Activated CD4-positive, alpha-beta memory T cell treated with anti-CD3 and anti-CD28 coated beads for 36 hours (primary cell): ENCODE measurements at regions not wholly inside any gene's neighbourhood (a gene's known extent, or its start where the extent isn't known, plus 50 kb on each side); places are given as distances from the start of the nearest gene placed in this dataset.
A peak's percentile ranks its signal among the peaks of the same experiment; 100 is the strongest.

ENCODE experiments used
- CTCF ChIA-PET: fragments of 350-600 bp; sonication (Branson Sonifier 250); formaldehyde crosslinking; loops from one replicate; lab custom pipeline; 2021; ENCODE audit warnings: antibody characterized with exemption, inconsistent platforms; lab: Charles Lee
- POLR2A ChIA-PET: fragments of 350-600 bp; sonication (Branson Sonifier 250); formaldehyde crosslinking; loops from one replicate; lab custom pipeline; 2021; ENCODE audit warnings: antibody characterized with exemption; lab: Charles Lee
- DNase-seq: peaks from one replicate; pipeline ENCODE4 v3.0.0-alpha.2; 2020
- H3K27ac Mint-ChIP-seq: one replicate; pipeline ENCODE4 v1.8.0; 2021; ENCODE audit warnings: mixed read lengths
- H3K27me3 Mint-ChIP-seq: one replicate; pipeline ENCODE4 v1.8.0; 2021; ENCODE audit warnings: mixed read lengths
- H3K36me3 Mint-ChIP-seq: one replicate; pipeline ENCODE4 v1.8.0; 2021; ENCODE audit warnings: mixed read lengths
- H3K4me1 Mint-ChIP-seq: one replicate; pipeline ENCODE4 v1.8.0; 2021; ENCODE audit warnings: low read depth, mixed read lengths
- H3K4me3 Mint-ChIP-seq: one replicate; pipeline ENCODE4 v1.8.0; 2021; ENCODE audit warnings: mild to moderate bottlenecking, mixed read lengths
- H3K9me3 Mint-ChIP-seq: one replicate; pipeline ENCODE4 v1.8.0; 2021; ENCODE audit warnings: mixed read lengths
- intact Hi-C: fragments of 100-400 bp; cut with micrococcal nuclease; formaldehyde crosslinking; loops from one replicate; pipeline ENCODE4 v1.15.1; 2023

- Mint-ChIP-seq H3K9me3 (no peaks in the 10 kb centered on the region), H3K27ac (no peak overlapping the region), H3K4me3 (no peak overlapping the region), H3K27me3 (no peaks in the 10 kb centered on the region), H3K36me3 (no peaks in the 10 kb centered on the region), H3K4me1 (no peaks in the 10 kb centered on the region)
- POLR2A ChIA-PET, result no interaction called here
- CTCF ChIA-PET, result no interaction called here
- no peak for DNase-seq
- intact Hi-C loops, result no loop called here
Observed at GRCh38 chr16:6656760-6657159, 675.9 kb upstream of the RBFOX1 start.

- Mint-ChIP-seq H3K4me1 (peaks cover 8% of the 10 kb centered on the region), H3K27me3 (peaks cover 9% of the 10 kb centered on the region), H3K4me3 (no peak overlapping the region), H3K27ac (no peak overlapping the region), H3K9me3 (no peaks in the 10 kb centered on the region), H3K36me3 (no peaks in the 10 kb centered on the region)
- POLR2A ChIA-PET, result no interaction called here
- intact Hi-C loops, result no loop called here
- DNase-seq, result no peak
- CTCF ChIA-PET, result no interaction called here
Observed at GRCh38 chr16:6646891-6647290, 685.8 kb upstream of the RBFOX1 start.

- H3K27ac Mint-ChIP-seq, result no peak overlapping the region
- no peak for DNase-seq
- no peaks in the 10 kb centered on the region for H3K9me3 Mint-ChIP-seq
- ChIA-PET POLR2A (no interaction called here), CTCF (interaction anchor here (0.6 to 1.0 kb wide), 2 partner anchors 14 to 16 kb away, joined by 3 read pairs; no protein-coding TSS in a partner anchor)
- H3K4me3 Mint-ChIP-seq, result no peak overlapping the region
- no peaks in the 10 kb centered on the region for H3K36me3 Mint-ChIP-seq
- peaks cover 9% of the 10 kb centered on the region for H3K27me3 Mint-ChIP-seq
- intact Hi-C loops, result no loop called here
- peaks cover 8% of the 10 kb centered on the region for H3K4me1 Mint-ChIP-seq
Observed at GRCh38 chr16:6645768-6646568, 686.7 kb upstream of the RBFOX1 start.

GRCh38 chr16:6644916-6645315, 687.7 kb upstream of the RBFOX1 start:
- CTCF ChIA-PET, result interaction anchor here (0.8 to 1.0 kb wide), 2 partner anchors 13 to 14 kb away, joined by 3 read pairs; no protein-coding TSS in a partner anchor
- H3K9me3 Mint-ChIP-seq, result no peaks in the 10 kb centered on the region

GRCh38 chr16:6643080-6643686, 689.5 kb upstream of the RBFOX1 start:
- no peak overlapping the region for H3K27ac Mint-ChIP-seq
- intact Hi-C loops, result loop anchor here (5.0 kb wide), 1 partner anchor 626 kb away; no protein-coding TSS in a partner anchor

More at GRCh38 chr16:6644916-6645315, 687.7 kb upstream of the RBFOX1 start:
- Mint-ChIP-seq H3K4me3 (no peak overlapping the region), H3K36me3 (no peaks in the 10 kb centered on the region), H3K4me1 (peaks cover 8% of the 10 kb centered on the region), H3K27ac (no peak overlapping the region), H3K27me3 (peaks cover 9% of the 10 kb centered on the region)
- no peak for DNase-seq
- intact Hi-C loops, result loop anchor here (5.0 kb wide), 1 partner anchor 628 kb away; no protein-coding TSS in a partner anchor
- POLR2A ChIA-PET, result no interaction called here

GRCh38 chr16:6642271-6642670, 690.4 kb upstream of the RBFOX1 start:
- ChIA-PET CTCF (interaction anchor here (1.0 to 1.6 kb wide), 5 partner anchors 9 to 1406 kb away, joined by 3 to 8 read pairs (median 5); no protein-coding TSS in a partner anchor), POLR2A (no interaction called here)
- H3K9me3 Mint-ChIP-seq, result no peaks in the 10 kb centered on the region
- DNase-seq, result no peak
- no peak overlapping the region for H3K27ac Mint-ChIP-seq
- H3K36me3 Mint-ChIP-seq, result no peaks in the 10 kb centered on the region
- H3K4me3 Mint-ChIP-seq, result no peak overlapping the region
- peaks cover 8% of the 10 kb centered on the region for H3K4me1 Mint-ChIP-seq
- H3K27me3 Mint-ChIP-seq, result peaks cover 9% of the 10 kb centered on the region
- intact Hi-C loops, result loop anchor here (5.0 kb wide), 1 partner anchor 625 kb away; no protein-coding TSS in a partner anchor

More at GRCh38 chr16:6643080-6643686, 689.5 kb upstream of the RBFOX1 start:
- Mint-ChIP-seq H3K27me3 (peaks cover 9% of the 10 kb centered on the region), H3K4me3 (no peak overlapping the region), H3K36me3 (no peaks in the 10 kb centered on the region), H3K4me1 (peaks cover 8% of the 10 kb centered on the region), H3K9me3 (no peaks in the 10 kb centered on the region)
- DNase-seq, result peak; percentile 58
- CTCF ChIA-PET, result interaction anchor here (0.6 to 1.6 kb wide), 6 partner anchors 10 to 1407 kb away, joined by 3 to 8 read pairs (median 4); no protein-coding TSS in a partner anchor
- POLR2A ChIA-PET, result no interaction called here

- no peak overlapping the region for H3K4me3 Mint-ChIP-seq
- ChIA-PET CTCF (interaction anchor here (0.6 kb wide), 1 partner anchor 515 kb away, joined by 5 read pairs; no protein-coding TSS in a partner anchor), POLR2A (no interaction called here)
- H3K27ac Mint-ChIP-seq, result no peak overlapping the region
- H3K9me3 Mint-ChIP-seq, result no peaks in the 10 kb centered on the region
- intact Hi-C loops, result loop anchor here (5.0 kb wide), 1 partner anchor 624 kb away; no protein-coding TSS in a partner anchor
- peaks cover 8% of the 10 kb centered on the region for H3K4me1 Mint-ChIP-seq
- H3K27me3 Mint-ChIP-seq, result peaks cover 9% of the 10 kb centered on the region
- no peak for DNase-seq
- no peaks in the 10 kb centered on the region for H3K36me3 Mint-ChIP-seq
Observed at GRCh38 chr16:6641091-6641490, 691.6 kb upstream of the RBFOX1 start.

- no peaks in the 10 kb centered on the region for H3K36me3 Mint-ChIP-seq
- H3K27ac Mint-ChIP-seq, result no peak overlapping the region
- H3K4me1 Mint-ChIP-seq, result no peaks in the 10 kb centered on the region
- POLR2A ChIA-PET, result no interaction called here
- H3K27me3 Mint-ChIP-seq, result no peaks in the 10 kb centered on the region
- H3K4me3 Mint-ChIP-seq, result no peak overlapping the region
- CTCF ChIA-PET, result no interaction called here
- DNase-seq, result no peak
- intact Hi-C loops, result no loop called here
- no peaks in the 10 kb centered on the region for H3K9me3 Mint-ChIP-seq
Observed at GRCh38 chr16:6636457-6636856, 696.2 kb upstream of the RBFOX1 start.

- no peak overlapping the region for H3K4me3 Mint-ChIP-seq
- no peak for DNase-seq
- intact Hi-C loops, result no loop called here
- H3K27me3 Mint-ChIP-seq, result no peaks in the 10 kb centered on the region
- H3K9me3 Mint-ChIP-seq, result no peaks in the 10 kb centered on the region
- no peaks in the 10 kb centered on the region for H3K36me3 Mint-ChIP-seq
- POLR2A ChIA-PET, result no interaction called here
- CTCF ChIA-PET, result interaction anchor here (2.4 kb wide), 1 partner anchor 9 kb away, joined by 6 read pairs; no protein-coding TSS in a partner anchor
- no peaks in the 10 kb centered on the region for H3K4me1 Mint-ChIP-seq
- no peak overlapping the region for H3K27ac Mint-ChIP-seq
Observed at GRCh38 chr16:6634151-6634550, 698.5 kb upstream of the RBFOX1 start.

GRCh38 chr16:6633456-6633855, 699.2 kb upstream of the RBFOX1 start:
- H3K36me3 Mint-ChIP-seq, result no peaks in the 10 kb centered on the region
- no peak overlapping the region for H3K27ac Mint-ChIP-seq
- H3K4me3 Mint-ChIP-seq, result no peak overlapping the region
- H3K27me3 Mint-ChIP-seq, result no peaks in the 10 kb centered on the region
- H3K9me3 Mint-ChIP-seq, result no peaks in the 10 kb centered on the region
- H3K4me1 Mint-ChIP-seq, result no peaks in the 10 kb centered on the region
- intact Hi-C loops, result no loop called here
- DNase-seq, result no peak
- ChIA-PET CTCF (interaction anchor here (2.4 kb wide), 1 partner anchor 9 kb away, joined by 6 read pairs; no protein-coding TSS in a partner anchor), POLR2A (no interaction called here)

GRCh38 chr16:6629110-6629509, 703.5 kb upstream of the RBFOX1 start:
- Mint-ChIP-seq H3K27me3 (no peaks in the 10 kb centered on the region), H3K9me3 (peaks cover 5% of the 10 kb centered on the region), H3K27ac (no peak overlapping the region), H3K36me3 (no peaks in the 10 kb centered on the region), H3K4me3 (no peak overlapping the region), H3K4me1 (no peaks in the 10 kb centered on the region)
- intact Hi-C loops, result no loop called here
- POLR2A ChIA-PET, result no interaction called here
- DNase-seq, result no peak
- CTCF ChIA-PET, result interaction anchor here (0.6 kb wide), 1 partner anchor 17 kb away, joined by 3 read pairs; no protein-coding TSS in a partner anchor

- ChIA-PET CTCF (interaction anchor here (0.6 to 0.9 kb wide), 2 partner anchors 18 to 994 kb away, joined by 3 read pairs; no protein-coding TSS in a partner anchor), POLR2A (no interaction called here)
- Mint-ChIP-seq H3K9me3 (peaks cover 9% of the 10 kb centered on the region), H3K27ac (no peak overlapping the region), H3K36me3 (no peaks in the 10 kb centered on the region), H3K27me3 (no peaks in the 10 kb centered on the region), H3K4me1 (no peaks in the 10 kb centered on the region), H3K4me3 (no peak overlapping the region)
- DNase-seq, result no peak
- intact Hi-C loops, result no loop called here
Observed at GRCh38 chr16:6625606-6626005, 707.0 kb upstream of the RBFOX1 start.
